ENCODE measurements at regions not wholly inside any gene's neighbourhood (a gene's known extent, or its start where the extent isn't known, plus 50 kb on each side); places are given as distances from the start of the nearest gene placed in this dataset.

- TF ChIP-seq FOXP2 (optimal IDR thresholded peaks at IDR 0.05; ENCODE audit: borderline replicate concordance, extremely low read depth, extremely low read length, insufficient read depth) (no peak), SIN3A (IDR thresholded peaks at IDR 0.05; ENCODE audit: borderline replicate concordance, insufficient read depth, low read length) (no peak), TAF1 (IDR thresholded peaks at IDR 0.05; ENCODE audit: borderline replicate concordance, insufficient read depth, low read length) (no peak), POLR2AphosphoS5 (IDR thresholded peaks at IDR 0.05; ENCODE audit: low read depth, low read length) (no peak)
- TF ChIP-seq, protein P1, sequence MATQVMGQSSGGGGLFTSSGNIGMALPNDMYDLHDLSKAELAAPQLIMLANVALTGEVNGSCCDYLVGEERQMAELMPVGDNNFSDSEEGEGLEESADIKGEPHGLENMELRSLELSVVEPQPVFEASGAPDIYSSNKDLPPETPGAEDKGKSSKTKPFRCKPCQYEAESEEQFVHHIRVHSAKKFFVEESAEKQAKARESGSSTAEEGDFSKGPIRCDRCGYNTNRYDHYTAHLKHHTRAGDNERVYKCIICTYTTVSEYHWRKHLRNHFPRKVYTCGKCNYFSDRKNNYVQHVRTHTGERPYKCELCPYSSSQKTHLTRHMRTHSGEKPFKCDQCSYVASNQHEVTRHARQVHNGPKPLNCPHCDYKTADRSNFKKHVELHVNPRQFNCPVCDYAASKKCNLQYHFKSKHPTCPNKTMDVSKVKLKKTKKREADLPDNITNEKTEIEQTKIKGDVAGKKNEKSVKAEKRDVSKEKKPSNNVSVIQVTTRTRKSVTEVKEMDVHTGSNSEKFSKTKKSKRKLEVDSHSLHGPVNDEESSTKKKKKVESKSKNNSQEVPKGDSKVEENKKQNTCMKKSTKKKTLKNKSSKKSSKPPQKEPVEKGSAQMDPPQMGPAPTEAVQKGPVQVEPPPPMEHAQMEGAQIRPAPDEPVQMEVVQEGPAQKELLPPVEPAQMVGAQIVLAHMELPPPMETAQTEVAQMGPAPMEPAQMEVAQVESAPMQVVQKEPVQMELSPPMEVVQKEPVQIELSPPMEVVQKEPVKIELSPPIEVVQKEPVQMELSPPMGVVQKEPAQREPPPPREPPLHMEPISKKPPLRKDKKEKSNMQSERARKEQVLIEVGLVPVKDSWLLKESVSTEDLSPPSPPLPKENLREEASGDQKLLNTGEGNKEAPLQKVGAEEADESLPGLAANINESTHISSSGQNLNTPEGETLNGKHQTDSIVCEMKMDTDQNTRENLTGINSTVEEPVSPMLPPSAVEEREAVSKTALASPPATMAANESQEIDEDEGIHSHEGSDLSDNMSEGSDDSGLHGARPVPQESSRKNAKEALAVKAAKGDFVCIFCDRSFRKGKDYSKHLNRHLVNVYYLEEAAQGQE (IDR thresholded peaks at IDR 0.05; ENCODE audit: insufficient read depth in 1 of 2, low read depth in 2 of 2, low read length in 2 of 2): no peak
Observed at GRCh38 chr14:89620436-89620835, 203.4 kb upstream of the FOXN3 start.

- TF ChIP-seq POLR2AphosphoS5 (IDR thresholded peaks at IDR 0.05; ENCODE audit: low read depth, low read length) (no peak), TAF1 (IDR thresholded peaks at IDR 0.05; ENCODE audit: borderline replicate concordance, insufficient read depth, low read length) (no peak), FOXP2 (optimal IDR thresholded peaks at IDR 0.05; ENCODE audit: borderline replicate concordance, extremely low read depth, extremely low read length, insufficient read depth) (no peak), SIN3A (IDR thresholded peaks at IDR 0.05; ENCODE audit: borderline replicate concordance, insufficient read depth, low read length) (no peak)
- TF ChIP-seq, protein P1 (IDR thresholded peaks at IDR 0.05; ENCODE audit: insufficient read depth in 1 of 2, low read depth in 2 of 2, low read length in 2 of 2): no peak
Observed at GRCh38 chr14:89619596-89619995, 202.6 kb upstream of the FOXN3 start.

GRCh38 chr14:89618811-89619551 lies 201.9 kb upstream of the FOXN3 start:
- TF ChIP-seq FOXP2 (optimal IDR thresholded peaks at IDR 0.05; ENCODE audit: borderline replicate concordance, extremely low read depth, extremely low read length, insufficient read depth) (no peak), TAF1 (IDR thresholded peaks at IDR 0.05; ENCODE audit: borderline replicate concordance, insufficient read depth, low read length) (peak; percentile 64; the same call in 1 of the 2 replicates)

- TF ChIP-seq, protein P1 (IDR thresholded peaks at IDR 0.05; ENCODE audit: insufficient read depth in 1 of 2, low read depth in 2 of 2, low read length in 2 of 2): no peak
- TF ChIP-seq FOXP2 (optimal IDR thresholded peaks at IDR 0.05; ENCODE audit: borderline replicate concordance, extremely low read depth, extremely low read length, insufficient read depth) (no peak), TAF1 (IDR thresholded peaks at IDR 0.05; ENCODE audit: borderline replicate concordance, insufficient read depth, low read length) (no peak), POLR2AphosphoS5 (IDR thresholded peaks at IDR 0.05; ENCODE audit: low read depth, low read length) (no peak), SIN3A (IDR thresholded peaks at IDR 0.05; ENCODE audit: borderline replicate concordance, insufficient read depth, low read length) (no peak)
Observed at GRCh38 chr14:89618330-89618708, 201.3 kb upstream of the FOXN3 start.

DNA sequence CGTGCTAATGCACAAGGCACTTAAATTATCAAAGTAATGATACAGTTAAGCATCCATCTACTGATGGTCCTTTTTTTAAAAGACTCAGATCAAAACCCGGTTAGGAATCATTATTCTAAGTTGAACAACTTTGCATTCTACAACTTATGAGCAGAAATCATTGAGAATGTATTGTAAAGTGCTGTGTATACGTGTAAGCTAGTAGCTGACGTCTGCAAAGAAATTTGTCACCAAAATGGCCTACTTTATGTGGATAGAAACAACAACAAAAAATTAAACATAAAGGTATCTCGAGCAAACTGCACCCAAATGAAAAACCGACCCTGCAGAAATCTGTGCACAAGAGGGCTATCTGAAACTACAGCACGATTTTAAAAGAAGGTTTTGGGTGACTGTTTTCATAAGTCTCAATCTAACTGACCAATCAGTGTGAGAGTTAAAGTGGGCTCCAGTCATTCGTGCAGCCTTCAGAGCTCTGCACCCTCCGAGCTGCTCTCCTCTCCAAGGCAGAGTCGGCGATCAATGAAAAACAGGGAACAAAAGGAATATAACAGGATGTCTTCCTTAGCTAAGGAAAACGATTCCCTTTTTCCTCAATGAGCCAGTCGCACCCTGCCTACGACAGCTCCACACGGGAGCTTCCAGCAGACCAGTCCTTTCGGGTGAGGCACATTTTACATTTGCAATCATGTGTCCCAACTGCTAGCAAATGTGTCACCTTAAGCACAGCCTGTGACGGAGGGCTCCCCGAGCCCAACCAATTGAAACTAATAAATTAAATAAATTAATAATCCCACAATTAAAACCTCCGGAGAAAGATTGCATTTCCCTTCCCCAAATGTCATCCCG lies 200.7 kb upstream of the FOXN3 start:
- TF ChIP-seq POLR2AphosphoS5 (IDR thresholded peaks at IDR 0.05; ENCODE audit: low read depth, low read length) (no peak), FOXP2 (optimal IDR thresholded peaks at IDR 0.05; ENCODE audit: borderline replicate concordance, extremely low read depth, extremely low read length, insufficient read depth) (no peak), SIN3A (IDR thresholded peaks at IDR 0.05; ENCODE audit: borderline replicate concordance, insufficient read depth, low read length) (no peak)
